Omental fat pad (tissue), 3 donors: ENCODE measurements at regions not wholly inside any gene's neighbourhood (a gene's known extent, or its start where the extent isn't known, plus 50 kb on each side); places are given as distances from the start of the nearest gene placed in this dataset.
"Not testable (repeated sequence)": the region's sequence is repeated elsewhere in the genome, so short reads cannot be mapped to it uniquely, and the experiment has no call there.

Experiments used
- ATAC-seq: fragments of 150-250 bp; one replicate; pipeline ENCODE4 v1.9.1; 2016; ENCODE audit warnings: mild to moderate bottlenecking, moderate library complexity; ENCODE audit not compliant: low FRiP score
- DNase-seq: peaks from one replicate; pipeline ENCODE4 v3.0.0-alpha.2; 2019; ENCODE audit warnings: low spot score
- TF ChIP-seq, protein P1 (sequence below), 3 donors: fragments of 450-650 bp; IDR thresholded peaks; one replicate each; pipeline ENCODE4 v1.5.1; 2016 to 2017; ENCODE audit warnings: antibody characterized with exemption in 3 of 3, mild to moderate bottlenecking in 3 of 3, moderate library complexity in 2 of 3

- TF ChIP-seq, protein P1, sequence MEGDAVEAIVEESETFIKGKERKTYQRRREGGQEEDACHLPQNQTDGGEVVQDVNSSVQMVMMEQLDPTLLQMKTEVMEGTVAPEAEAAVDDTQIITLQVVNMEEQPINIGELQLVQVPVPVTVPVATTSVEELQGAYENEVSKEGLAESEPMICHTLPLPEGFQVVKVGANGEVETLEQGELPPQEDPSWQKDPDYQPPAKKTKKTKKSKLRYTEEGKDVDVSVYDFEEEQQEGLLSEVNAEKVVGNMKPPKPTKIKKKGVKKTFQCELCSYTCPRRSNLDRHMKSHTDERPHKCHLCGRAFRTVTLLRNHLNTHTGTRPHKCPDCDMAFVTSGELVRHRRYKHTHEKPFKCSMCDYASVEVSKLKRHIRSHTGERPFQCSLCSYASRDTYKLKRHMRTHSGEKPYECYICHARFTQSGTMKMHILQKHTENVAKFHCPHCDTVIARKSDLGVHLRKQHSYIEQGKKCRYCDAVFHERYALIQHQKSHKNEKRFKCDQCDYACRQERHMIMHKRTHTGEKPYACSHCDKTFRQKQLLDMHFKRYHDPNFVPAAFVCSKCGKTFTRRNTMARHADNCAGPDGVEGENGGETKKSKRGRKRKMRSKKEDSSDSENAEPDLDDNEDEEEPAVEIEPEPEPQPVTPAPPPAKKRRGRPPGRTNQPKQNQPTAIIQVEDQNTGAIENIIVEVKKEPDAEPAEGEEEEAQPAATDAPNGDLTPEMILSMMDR (IDR thresholded peaks at IDR 0.05): no peak
- ATAC-seq: no peak
Observed at GRCh38 chr5:155794795-155795194, 532.2 kb upstream of the SGCD start.

DNA sequence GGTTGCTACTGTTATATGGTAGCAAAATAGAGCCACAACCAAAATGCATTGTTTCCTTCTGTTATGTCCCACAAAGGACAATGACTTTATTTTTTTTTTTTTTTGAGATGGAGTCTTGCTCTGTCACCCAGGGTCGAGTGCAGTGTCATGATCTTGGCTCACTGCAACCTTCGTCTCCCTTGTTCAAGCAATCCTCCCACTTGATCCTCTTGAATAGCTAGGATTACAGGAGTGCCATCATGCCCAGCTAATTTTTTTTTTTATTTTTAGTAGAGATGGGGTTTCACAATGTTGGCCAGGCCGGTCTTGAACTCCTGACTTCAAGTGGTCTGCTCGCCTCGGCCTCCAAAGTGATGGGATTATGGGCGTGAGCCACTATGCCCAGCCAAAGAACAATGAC lies 527.7 kb upstream of the SGCD start:
- no peak for ATAC-seq
- DNase-seq: no peak

More at GRCh38 chr5:155794795-155795194, 532.2 kb upstream of the SGCD start:
- no peak for DNase-seq

GRCh38 chr5:155807884-155808576 lies 518.9 kb upstream of the SGCD start:
- ATAC-seq (no peak), DNase-seq (no peak)
- TF ChIP-seq, protein P1 (IDR thresholded peaks at IDR 0.05): no peak

More for the DNA sequence above, 527.7 kb upstream of the SGCD start:
- TF ChIP-seq, protein P1 (IDR thresholded peaks at IDR 0.05): no peak

DNA sequence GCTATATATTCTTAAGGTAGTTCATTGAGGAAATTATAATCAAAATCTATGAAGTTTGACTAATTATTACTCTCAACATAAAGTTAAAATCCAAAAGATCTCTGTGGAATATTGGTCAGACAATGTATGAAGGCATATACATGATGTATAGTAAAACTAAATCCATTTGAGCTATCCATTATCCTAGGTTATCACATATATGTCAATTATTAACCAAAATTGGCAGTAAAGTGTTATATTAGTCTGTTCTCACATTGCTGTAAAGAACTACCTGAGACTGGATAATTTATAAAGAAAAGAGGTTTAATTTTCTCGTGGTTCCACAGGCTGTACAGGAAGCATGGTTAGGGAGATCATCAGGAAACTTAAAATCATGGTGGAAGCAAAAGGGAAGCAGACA lies 511.7 kb upstream of the SGCD start:
- ATAC-seq (no peak), DNase-seq (no peak)
- TF ChIP-seq, protein P1 (IDR thresholded peaks at IDR 0.05): no peak

DNA sequence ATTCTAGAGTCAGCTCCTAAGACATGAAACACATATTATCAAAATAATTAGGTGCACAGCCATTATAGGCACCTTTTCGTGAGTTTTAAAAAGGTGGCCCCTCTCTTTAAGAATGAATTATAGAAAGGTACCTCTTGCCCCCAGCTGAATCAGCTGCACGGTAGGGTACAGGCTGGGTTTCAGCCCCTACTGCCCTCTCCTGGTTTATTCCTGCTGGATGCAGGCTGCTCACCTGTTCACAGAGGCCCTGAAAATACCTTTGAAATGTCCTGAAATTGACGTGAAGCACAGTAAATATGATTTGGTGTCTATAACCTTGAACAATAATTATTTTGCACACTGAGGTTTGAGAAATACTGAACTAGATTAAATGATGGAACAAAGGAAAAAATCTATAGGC lies 504.8 kb upstream of the SGCD start:
- no peak for DNase-seq
- TF ChIP-seq, protein P1 (IDR thresholded peaks at IDR 0.05): no peak
- ATAC-seq: no peak

DNA sequence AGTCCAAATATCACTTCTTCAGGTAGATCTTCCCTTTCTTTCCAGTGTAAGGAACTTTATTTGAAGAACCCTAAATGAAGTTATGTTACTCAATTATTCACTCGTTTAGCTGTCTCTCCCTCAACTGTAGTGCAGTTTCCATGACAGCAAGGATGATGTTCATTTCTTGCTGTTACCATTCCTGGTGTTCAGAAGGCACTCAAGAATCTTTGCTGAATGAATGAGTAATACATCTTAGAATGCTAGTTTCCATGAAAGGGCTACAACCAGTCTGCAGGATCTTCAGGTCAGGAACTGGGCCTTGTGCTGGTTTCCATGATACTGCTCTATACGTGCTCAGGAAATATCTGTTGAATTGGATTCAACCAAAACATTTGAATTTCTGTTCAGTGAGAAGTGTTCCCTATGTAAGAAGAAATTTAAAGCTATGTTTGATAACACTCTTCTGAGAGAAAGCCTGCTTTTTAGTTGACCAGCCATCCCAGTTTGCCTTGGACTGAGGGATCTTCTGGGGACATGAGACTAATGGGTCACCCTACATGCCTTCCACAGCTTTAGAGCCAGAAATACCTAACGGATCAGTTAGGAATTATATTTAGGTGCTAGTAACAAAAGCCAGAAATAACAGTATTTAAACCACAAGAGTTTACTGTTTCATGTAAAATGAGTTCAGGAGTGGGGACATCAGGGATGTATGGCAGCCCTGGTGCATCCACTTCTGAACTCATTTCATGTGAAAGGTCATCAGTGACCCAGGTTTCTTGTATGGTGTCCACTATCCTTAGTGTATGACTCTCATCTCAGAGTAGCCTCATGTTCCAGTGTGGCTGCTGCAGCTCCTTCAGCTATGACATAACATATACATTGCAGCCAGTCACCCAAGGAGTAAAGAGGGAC lies 500.1 kb upstream of the SGCD start:
- TF ChIP-seq, protein P1 (IDR thresholded peaks at IDR 0.05): no peak
- DNase-seq: no peak
- ATAC-seq: no peak

- not testable (repeated sequence) for DNase-seq
Observed at GRCh38 chr5:155827508-155827815, 499.5 kb upstream of the SGCD start.

More at GRCh38 chr5:155827508-155827815, 499.5 kb upstream of the SGCD start:
- ATAC-seq: not testable (repeated sequence)
